ENCODE measurements at regions not wholly inside any gene's neighbourhood (a gene's known extent, or its start where the extent isn't known, plus 50 kb on each side); places are given as distances from the start of the nearest gene placed in this dataset.
"Not testable (repeated sequence)": the region's sequence is repeated elsewhere in the genome, so short reads cannot be mapped to it uniquely, and the experiment has no call there.

DNA sequence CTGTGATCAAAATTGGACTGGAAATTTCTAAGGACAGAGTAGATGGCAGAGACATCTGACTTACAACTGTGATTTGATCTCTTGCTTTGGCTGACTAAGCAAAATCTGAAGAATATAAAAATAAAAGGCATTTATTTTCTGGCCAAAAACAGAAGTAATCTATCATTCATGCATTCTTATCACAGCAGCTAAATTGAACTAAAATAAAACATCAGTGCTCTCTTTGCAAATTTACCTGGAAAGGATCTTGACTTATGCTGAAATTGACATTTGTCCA is 81.4 kb upstream of the ZNF678 start:
- Histone ChIP-seq H3K27ac (no peak overlapping the region), H3K9me3 (ENCODE audit: low read depth, low read length) (no peaks in the 10 kb centered on the region), H3K4me3 (no peak overlapping the region), H3K9ac (ENCODE audit: insufficient read length) (no peak overlapping the region), H3K36me3 (ENCODE audit: insufficient read depth, low read length) (no peaks in the 10 kb centered on the region)
- TF ChIP-seq FOXP2 (optimal IDR thresholded peaks at IDR 0.05; ENCODE audit: control extremely low read depth, extremely low read length, insufficient read depth) (no peak), EZH2 (IDR thresholded peaks at IDR 0.05) (no peak), POLR2AphosphoS5 (IDR thresholded peaks at IDR 0.05; ENCODE audit: borderline replicate concordance, low read depth, low read length) (no peak)
- DNase-seq (ENCODE audit: low read depth, low spot score) = no peak

GRCh38 chr1:227474072-227474471 is 89.3 kb upstream of the ZNF678 start:
- H3K27ac ChIP-seq; H3K9me3 ChIP-seq (ENCODE audit: low read depth, low read length); DNase-seq (ENCODE audit: low read depth, low spot score); H3K36me3 ChIP-seq (ENCODE audit: insufficient read depth, low read length); H3K9ac ChIP-seq (ENCODE audit: insufficient read length); H3K4me3 ChIP-seq: not testable (repeated sequence)

- H3K9ac ChIP-seq (ENCODE audit: insufficient read length) = no peak overlapping the region
- TF ChIP-seq FOXP2 (optimal IDR thresholded peaks at IDR 0.05; ENCODE audit: control extremely low read depth, extremely low read length, insufficient read depth) (no peak), POLR2AphosphoS5 (IDR thresholded peaks at IDR 0.05; ENCODE audit: borderline replicate concordance, low read depth, low read length) (no peak), EZH2 (IDR thresholded peaks at IDR 0.05) (no peak)
- H3K27ac ChIP-seq = no peak overlapping the region
- H3K36me3 ChIP-seq (ENCODE audit: insufficient read depth, low read length) = no peaks in the 10 kb centered on the region
- DNase-seq (ENCODE audit: low read depth, low spot score) = no peak
- H3K4me3 ChIP-seq = no peak overlapping the region
- no peaks in the 10 kb centered on the region for H3K9me3 ChIP-seq (ENCODE audit: low read depth, low read length)
These were observed 90.6 kb upstream of the ZNF678 start for GRCh38 chr1:227472772-227473171.

DNA sequence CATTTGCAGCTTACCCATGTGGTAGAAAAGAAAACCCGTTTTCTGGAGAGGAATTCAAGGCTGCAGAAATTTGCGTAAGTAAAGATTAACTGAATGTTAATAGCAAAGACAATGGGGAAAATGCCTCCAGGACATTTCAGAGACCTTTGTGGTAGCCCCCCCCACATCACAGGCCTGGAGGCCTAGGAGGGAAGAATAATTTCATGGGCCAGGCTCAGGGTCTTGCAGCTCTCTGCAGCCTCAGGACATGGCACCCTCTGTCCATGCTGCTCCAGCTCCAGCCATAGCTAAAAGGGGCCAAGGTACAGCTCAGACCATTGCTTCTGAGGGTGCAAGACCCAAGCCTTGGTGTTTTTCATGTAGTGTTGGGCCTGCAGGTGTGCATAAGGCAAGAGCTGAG is 92.7 kb upstream of the ZNF678 start:
- no peak overlapping the region for H3K4me3 ChIP-seq
- TF ChIP-seq FOXP2 (optimal IDR thresholded peaks at IDR 0.05; ENCODE audit: control extremely low read depth, extremely low read length, insufficient read depth) = no peak
- H3K9ac ChIP-seq (ENCODE audit: insufficient read length) = no peak overlapping the region
- no peak overlapping the region for H3K27ac ChIP-seq
- no peaks in the 10 kb centered on the region for H3K36me3 ChIP-seq (ENCODE audit: insufficient read depth, low read length)
- no peaks in the 10 kb centered on the region for H3K9me3 ChIP-seq (ENCODE audit: low read depth, low read length)
- DNase-seq (ENCODE audit: low read depth, low spot score) = no peak

- H3K4me3 ChIP-seq = no peak overlapping the region
- H3K9ac ChIP-seq (ENCODE audit: insufficient read length) = no peak overlapping the region
- no peak for DNase-seq (ENCODE audit: low read depth, low spot score)
- no peak overlapping the region for H3K27ac ChIP-seq
- no peaks in the 10 kb centered on the region for H3K36me3 ChIP-seq (ENCODE audit: insufficient read depth, low read length)
- H3K9me3 ChIP-seq (ENCODE audit: low read depth, low read length) = no peaks in the 10 kb centered on the region
- TF ChIP-seq FOXP2 (optimal IDR thresholded peaks at IDR 0.05; ENCODE audit: control extremely low read depth, extremely low read length, insufficient read depth) (no peak), POLR2AphosphoS5 (IDR thresholded peaks at IDR 0.05; ENCODE audit: borderline replicate concordance, low read depth, low read length) (no peak), EZH2 (IDR thresholded peaks at IDR 0.05) (no peak)
These were observed 93.6 kb upstream of the ZNF678 start for GRCh38 chr1:227469708-227470107.

GRCh38 chr1:227466039-227466645 is 97.2 kb upstream of the ZNF678 start:
- H3K9me3 ChIP-seq (ENCODE audit: low read depth, low read length) = no peaks in the 10 kb centered on the region
- no peak overlapping the region for H3K4me3 ChIP-seq
- H3K9ac ChIP-seq (ENCODE audit: insufficient read length) = no peak overlapping the region
- H3K27ac ChIP-seq = no peak overlapping the region
- TF ChIP-seq POLR2AphosphoS5 (IDR thresholded peaks at IDR 0.05; ENCODE audit: borderline replicate concordance, low read depth, low read length) = no peak
- no peaks in the 10 kb centered on the region for H3K36me3 ChIP-seq (ENCODE audit: insufficient read depth, low read length)
- DNase-seq (ENCODE audit: low read depth, low spot score) = no peak

DNA sequence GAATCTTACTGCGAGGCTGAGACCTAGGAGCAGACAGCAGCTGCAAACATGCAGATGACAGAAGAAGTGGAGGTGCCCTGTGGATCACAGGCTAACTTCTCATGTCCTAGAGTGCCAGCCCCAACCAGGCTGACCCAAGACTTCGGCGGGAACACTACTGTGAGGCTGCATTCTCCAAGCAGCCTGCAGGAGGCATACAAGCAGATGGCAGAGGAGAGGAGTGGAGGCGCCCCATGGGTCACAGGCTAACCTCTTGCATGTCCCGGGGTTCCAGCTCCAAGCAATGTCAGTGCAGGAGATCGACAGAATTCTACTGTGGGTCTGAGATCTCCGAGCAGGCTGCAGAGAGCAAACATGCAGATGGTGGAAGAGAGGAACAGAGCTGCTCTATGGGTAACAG is 98.1 kb upstream of the ZNF678 start:
- Histone ChIP-seq H3K4me3 (no peak overlapping the region), H3K36me3 (ENCODE audit: insufficient read depth, low read length) (no peaks in the 10 kb centered on the region), H3K27ac (no peak overlapping the region), H3K9ac (ENCODE audit: insufficient read length) (no peak overlapping the region), H3K9me3 (ENCODE audit: low read depth, low read length) (no peaks in the 10 kb centered on the region)
- DNase-seq (ENCODE audit: low read depth, low spot score) = no peak
- TF ChIP-seq POLR2AphosphoS5 (IDR thresholded peaks at IDR 0.05; ENCODE audit: borderline replicate concordance, low read depth, low read length) (no peak), EZH2 (IDR thresholded peaks at IDR 0.05) (no peak), FOXP2 (optimal IDR thresholded peaks at IDR 0.05; ENCODE audit: control extremely low read depth, extremely low read length, insufficient read depth) (no peak)

GRCh38 chr1:227459977-227460376 is 103.4 kb upstream of the ZNF678 start:
- H3K9me3 ChIP-seq (ENCODE audit: low read depth, low read length) = no peaks in the 10 kb centered on the region
- no peak overlapping the region for H3K9ac ChIP-seq (ENCODE audit: insufficient read length)
- no peak overlapping the region for H3K27ac ChIP-seq
- DNase-seq (ENCODE audit: low read depth, low spot score) = no peak
- no peak overlapping the region for H3K4me3 ChIP-seq
- H3K36me3 ChIP-seq (ENCODE audit: insufficient read depth, low read length) = no peaks in the 10 kb centered on the region
- TF ChIP-seq FOXP2 (optimal IDR thresholded peaks at IDR 0.05; ENCODE audit: control extremely low read depth, extremely low read length, insufficient read depth) (no peak), POLR2AphosphoS5 (IDR thresholded peaks at IDR 0.05; ENCODE audit: borderline replicate concordance, low read depth, low read length) (no peak), EZH2 (IDR thresholded peaks at IDR 0.05) (no peak)

DNA sequence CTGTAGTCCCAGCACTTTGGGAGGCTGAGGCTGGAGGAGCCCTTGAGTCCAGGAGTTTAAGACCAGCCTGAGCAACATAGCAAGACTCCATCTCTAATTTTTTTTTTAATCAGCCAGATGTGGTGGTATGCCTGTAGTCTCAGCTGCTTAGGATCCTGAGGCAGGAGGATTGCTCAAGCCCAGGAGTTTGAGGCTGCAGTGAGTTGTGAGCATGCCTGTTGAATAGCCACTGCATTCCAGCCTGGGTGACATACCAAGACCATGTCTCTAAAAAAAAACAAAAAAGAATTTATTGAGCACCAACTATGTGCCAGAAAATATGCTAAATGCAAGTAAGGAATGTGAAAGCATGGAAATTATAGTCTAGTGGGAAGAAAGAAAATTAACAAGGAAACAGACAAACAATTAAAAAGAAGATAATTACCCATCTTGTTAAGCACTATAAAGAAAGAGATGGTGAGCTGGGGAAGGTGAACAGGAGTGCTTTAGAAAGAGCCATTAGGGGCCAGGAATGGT is 104.0 kb upstream of the ZNF678 start:
- Histone ChIP-seq H3K9ac (ENCODE audit: insufficient read length) (no peak overlapping the region), H3K4me3 (no peak overlapping the region), H3K9me3 (ENCODE audit: low read depth, low read length) (no peaks in the 10 kb centered on the region), H3K27ac (no peak overlapping the region), H3K36me3 (ENCODE audit: insufficient read depth, low read length) (no peaks in the 10 kb centered on the region)
- TF ChIP-seq FOXP2 (optimal IDR thresholded peaks at IDR 0.05; ENCODE audit: control extremely low read depth, extremely low read length, insufficient read depth) (no peak), EZH2 (IDR thresholded peaks at IDR 0.05) (no peak), POLR2AphosphoS5 (IDR thresholded peaks at IDR 0.05; ENCODE audit: borderline replicate concordance, low read depth, low read length) (no peak)
- DNase-seq (ENCODE audit: low read depth, low spot score) = no peak

Data from SK-N-MC (cell line).